Coronary artery (tissue), 2 donors: ENCODE measurements at regions not wholly inside any gene's neighbourhood (a gene's known extent, or its start where the extent isn't known, plus 50 kb on each side); places are given as distances from the start of the nearest gene placed in this dataset.

Experiments
- DNase-seq: peaks from one replicate; pipeline ENCODE4 v3.0.0-alpha.2; 2017; ENCODE audit warnings: low spot score
- H3K27ac ChIP-seq, 2 donors: fragments of 200-600 bp; sonication (generic); one replicate each; pipeline ENCODE4 v1.5.1; 2016 to 2019
- H3K4me3 ChIP-seq: fragments of 200-600 bp; sonication (generic); 2 replicates; pipeline ENCODE4 v1.5.1; 2016; ENCODE audit warnings: mild to moderate bottlenecking, moderate library complexity
- TF ChIP-seq, protein P1 (sequence below): fragments of 200-600 bp; sonication (generic); IDR thresholded peaks from one replicate; pipeline ENCODE4 v1.5.1; 2019; ENCODE audit warnings: antibody characterized with exemption

DNA sequence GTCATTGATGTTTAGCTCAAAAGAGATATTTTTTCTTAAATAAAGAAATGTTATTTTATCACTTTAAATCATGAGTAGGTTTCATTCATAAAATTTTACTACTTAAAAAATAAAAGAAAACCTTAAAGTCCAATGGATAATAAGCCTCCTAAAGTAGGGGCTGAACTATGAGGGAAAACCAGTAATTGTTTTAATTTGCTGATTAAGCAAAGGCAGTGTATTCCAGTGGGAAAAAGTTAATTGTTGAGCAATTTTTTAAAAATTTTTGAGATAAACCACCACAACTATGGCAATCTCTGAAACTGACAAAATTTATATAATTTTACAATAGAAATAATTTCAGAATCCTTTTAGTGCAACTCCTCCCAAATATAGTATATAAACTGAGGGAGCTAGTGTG lies 195.0 kb downstream of the FBXO4 start:
- Histone ChIP-seq H3K4me3 (no peak overlapping the region), H3K27ac (no peak overlapping the region)
- TF ChIP-seq, protein P1, sequence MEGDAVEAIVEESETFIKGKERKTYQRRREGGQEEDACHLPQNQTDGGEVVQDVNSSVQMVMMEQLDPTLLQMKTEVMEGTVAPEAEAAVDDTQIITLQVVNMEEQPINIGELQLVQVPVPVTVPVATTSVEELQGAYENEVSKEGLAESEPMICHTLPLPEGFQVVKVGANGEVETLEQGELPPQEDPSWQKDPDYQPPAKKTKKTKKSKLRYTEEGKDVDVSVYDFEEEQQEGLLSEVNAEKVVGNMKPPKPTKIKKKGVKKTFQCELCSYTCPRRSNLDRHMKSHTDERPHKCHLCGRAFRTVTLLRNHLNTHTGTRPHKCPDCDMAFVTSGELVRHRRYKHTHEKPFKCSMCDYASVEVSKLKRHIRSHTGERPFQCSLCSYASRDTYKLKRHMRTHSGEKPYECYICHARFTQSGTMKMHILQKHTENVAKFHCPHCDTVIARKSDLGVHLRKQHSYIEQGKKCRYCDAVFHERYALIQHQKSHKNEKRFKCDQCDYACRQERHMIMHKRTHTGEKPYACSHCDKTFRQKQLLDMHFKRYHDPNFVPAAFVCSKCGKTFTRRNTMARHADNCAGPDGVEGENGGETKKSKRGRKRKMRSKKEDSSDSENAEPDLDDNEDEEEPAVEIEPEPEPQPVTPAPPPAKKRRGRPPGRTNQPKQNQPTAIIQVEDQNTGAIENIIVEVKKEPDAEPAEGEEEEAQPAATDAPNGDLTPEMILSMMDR: no peak

DNA sequence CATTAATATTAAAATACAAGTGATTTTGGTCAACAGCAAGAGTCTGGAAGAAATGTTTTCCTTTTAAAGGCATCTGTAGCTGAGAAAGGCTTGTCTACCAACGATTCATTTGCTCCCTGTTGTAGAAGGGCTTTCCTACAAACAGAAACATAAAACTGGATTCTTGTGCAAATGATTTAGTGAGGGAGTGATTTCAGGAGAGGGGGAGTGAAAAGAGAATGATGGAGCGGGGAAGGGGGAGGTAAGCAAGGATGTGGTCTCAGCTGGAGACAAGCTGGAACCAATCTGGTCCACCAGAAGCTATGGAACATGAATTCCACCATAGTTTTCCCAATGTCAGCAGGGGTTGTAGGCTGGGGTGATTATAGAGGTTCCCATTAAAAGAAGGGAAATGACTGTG lies 196.3 kb downstream of the FBXO4 start:
- DNase-seq: no peak
- Histone ChIP-seq H3K27ac (no peak overlapping the region), H3K4me3 (no peak overlapping the region)
- TF ChIP-seq, protein P1: no peak

More for the DNA sequence above, 195.0 kb downstream of the FBXO4 start:
- DNase-seq: no peak

DNA sequence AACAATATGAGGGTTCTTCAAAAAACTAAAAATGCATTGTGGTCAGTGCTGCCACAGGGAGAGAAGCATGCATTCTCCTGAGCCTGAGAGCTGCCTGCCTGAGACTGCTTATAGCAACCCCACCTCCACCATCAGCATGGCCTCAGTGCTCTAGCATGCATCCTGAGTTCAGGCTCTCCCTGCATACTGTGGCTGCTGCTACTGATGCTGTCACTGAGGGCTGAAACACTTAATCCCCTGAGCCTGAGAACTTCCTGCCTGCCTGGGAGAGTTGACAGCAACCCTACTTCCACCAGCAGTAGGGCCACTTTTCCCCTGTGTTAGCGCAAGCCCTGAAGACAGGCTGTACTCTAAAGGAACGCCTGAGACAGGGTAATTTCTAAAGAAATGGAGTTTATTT lies 206.0 kb downstream of the FBXO4 start:
- H3K27ac ChIP-seq: no peak overlapping the region
- TF ChIP-seq, protein P1: no peak
- no peak for DNase-seq
- no peak overlapping the region for H3K4me3 ChIP-seq

DNA sequence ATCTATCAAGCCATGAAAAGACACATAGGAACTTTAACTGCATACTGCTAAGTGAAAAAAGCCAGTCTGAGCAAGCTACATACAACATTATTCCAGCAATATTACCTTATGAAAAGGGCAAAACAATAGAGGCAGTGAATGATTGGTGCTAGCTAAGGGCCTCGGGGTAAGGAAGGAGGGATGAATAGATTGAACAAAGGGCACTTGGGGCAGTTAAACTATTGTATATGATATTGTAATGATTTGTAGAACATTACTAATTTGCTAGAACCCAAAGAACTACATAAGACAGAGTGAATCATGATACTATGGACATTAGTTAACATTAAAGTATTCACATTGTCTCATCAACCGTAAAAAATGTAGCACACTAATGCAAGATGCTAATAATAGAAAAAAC lies 218.3 kb downstream of the FBXO4 start:
- no peak for DNase-seq
- TF ChIP-seq, protein P1: no peak

DNA sequence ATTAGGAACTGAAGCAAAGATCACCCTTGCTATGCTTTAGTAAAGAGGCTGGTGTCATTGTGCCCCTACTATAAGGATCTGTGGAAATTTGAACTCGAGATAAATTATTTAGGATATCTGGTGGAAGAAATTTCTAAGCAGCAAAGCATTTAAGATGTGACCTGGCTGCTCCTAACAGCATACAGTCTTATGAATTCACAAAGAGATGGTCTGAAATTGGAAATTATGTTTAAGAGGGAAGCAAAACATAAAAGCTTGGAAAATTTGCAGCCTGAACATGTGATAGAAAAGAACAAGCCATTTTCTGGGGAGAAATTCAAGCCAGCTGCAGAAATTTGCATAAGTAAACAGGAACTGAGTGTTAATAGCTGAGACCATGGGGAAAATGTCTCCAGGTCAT lies 223.7 kb downstream of the FBXO4 start:
- TF ChIP-seq, protein P1: no peak

More for the DNA sequence above, 218.3 kb downstream of the FBXO4 start:
- Histone ChIP-seq H3K27ac (no peak overlapping the region), H3K4me3 (no peak overlapping the region)

DNA sequence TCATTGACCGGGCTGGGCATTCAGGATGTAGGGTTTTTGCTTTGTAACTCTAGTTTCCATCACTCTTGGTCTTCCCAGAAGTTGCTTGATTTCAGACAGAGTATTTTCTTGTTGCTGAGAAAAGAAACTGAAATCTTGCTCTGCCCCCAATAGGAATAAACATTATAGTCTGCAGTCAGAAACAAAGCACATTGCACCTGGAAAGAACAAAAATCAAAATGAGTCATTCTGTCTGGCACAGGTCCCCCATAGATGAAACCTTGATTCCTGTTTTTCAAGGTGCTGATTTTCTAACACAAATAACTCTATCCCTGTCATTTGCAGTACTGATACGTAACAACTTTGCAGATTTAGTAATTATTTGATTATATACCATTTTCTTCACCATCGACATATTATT lies 232.1 kb downstream of the FBXO4 start:
- TF ChIP-seq, protein P1: no peak
- H3K4me3 ChIP-seq: no peak overlapping the region
- no peak overlapping the region for H3K27ac ChIP-seq
- no peak for DNase-seq

More for the DNA sequence above, 223.7 kb downstream of the FBXO4 start:
- no peak overlapping the region for H3K27ac ChIP-seq
- no peak overlapping the region for H3K4me3 ChIP-seq
- no peak for DNase-seq

DNA sequence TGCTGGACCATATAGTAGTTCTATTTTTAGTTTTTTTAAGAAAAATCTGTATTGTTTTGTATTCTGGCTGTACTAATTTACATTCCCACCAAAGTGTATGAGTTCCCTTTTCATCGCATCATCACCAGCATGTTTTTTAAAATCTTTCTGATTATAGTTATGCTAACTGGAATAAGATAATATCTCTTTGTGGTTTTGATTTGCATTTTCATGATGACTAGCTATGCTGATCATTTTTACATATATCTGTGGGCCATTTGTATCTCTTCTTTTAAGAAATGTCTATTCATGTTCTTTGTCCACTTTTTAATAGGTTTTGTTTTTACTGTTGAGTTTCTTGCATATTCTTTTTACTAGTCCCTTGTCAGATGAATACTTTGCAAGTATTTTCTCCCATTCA lies 238.0 kb downstream of the FBXO4 start:
- TF ChIP-seq, protein P1: no peak
- DNase-seq: no peak
- H3K4me3 ChIP-seq: no peak overlapping the region
- H3K27ac ChIP-seq: no peak overlapping the region
